Neural crest cell (in vitro differentiated cells): ENCODE measurements at regions not wholly inside any gene's neighbourhood (a gene's known extent, or its start where the extent isn't known, plus 50 kb on each side); places are given as distances from the start of the nearest gene placed in this dataset.
"Not testable (repeated sequence)": the region's sequence is repeated elsewhere in the genome, so short reads cannot be mapped to it uniquely, and the experiment has no call there.

Experiments used
- DNase-seq: peaks from one replicate; pipeline ENCODE4 v3.0.0; 2021; ENCODE audit warnings: low read depth, mixed read lengths, low spot score
- H3K27ac Mint-ChIP-seq: one replicate; pipeline ENCODE4 v1.8.0; 2021; ENCODE audit warnings: mild to moderate bottlenecking, mixed read lengths; ENCODE audit not compliant: unreplicated experiment
- H3K27me3 Mint-ChIP-seq: 2 replicates; pipeline ENCODE4 v1.8.0; 2021; ENCODE audit warnings: low read depth, mild to moderate bottlenecking, mixed read lengths
- H3K36me3 Mint-ChIP-seq: 2 replicates; pipeline ENCODE4 v1.8.0; 2021; ENCODE audit warnings: low read depth, mild to moderate bottlenecking, mixed read lengths
- H3K4me1 Mint-ChIP-seq: 2 replicates; pipeline ENCODE4 v1.8.0; 2021; ENCODE audit warnings: mixed read lengths
- H3K4me3 Mint-ChIP-seq: one replicate; pipeline ENCODE4 v1.8.0; 2021; ENCODE audit warnings: mild to moderate bottlenecking, mixed read lengths
- H3K9me3 Mint-ChIP-seq: 2 replicates; pipeline ENCODE4 v1.8.0; 2021; ENCODE audit warnings: mixed read lengths
- TF ChIP-seq, protein P1 (sequence below): fragments of 200-600 bp; sonication (generic); conservative IDR thresholded peaks from 2 replicates; pipeline ENCODE4 v1.5.0; 2021; ENCODE audit warnings: antibody characterized with exemption, mild to moderate bottlenecking

DNA sequence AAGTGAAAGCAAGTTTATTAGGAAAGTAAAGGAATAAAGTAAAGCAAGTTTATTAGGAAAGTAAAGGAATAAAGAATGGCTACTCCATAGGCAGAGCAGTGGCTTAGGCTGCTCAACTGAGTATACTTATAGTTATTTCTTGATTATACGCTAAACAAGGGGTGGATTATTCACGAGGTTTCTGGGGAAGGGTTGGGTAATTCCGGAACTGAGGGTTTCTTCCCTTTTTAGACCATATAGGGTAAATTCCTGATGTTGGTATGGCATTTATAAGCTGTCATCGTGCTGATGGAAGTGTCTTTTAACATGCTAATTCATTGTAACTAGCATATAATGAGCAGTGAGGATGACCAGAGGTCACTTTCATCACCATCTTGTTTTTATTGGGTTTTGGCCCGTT, 194.3 kb downstream of the DLEU7 start:
- DNase-seq: no peak
- peaks cover 5% of the 10 kb centered on the region for H3K9me3 Mint-ChIP-seq
- TF ChIP-seq, protein P1, sequence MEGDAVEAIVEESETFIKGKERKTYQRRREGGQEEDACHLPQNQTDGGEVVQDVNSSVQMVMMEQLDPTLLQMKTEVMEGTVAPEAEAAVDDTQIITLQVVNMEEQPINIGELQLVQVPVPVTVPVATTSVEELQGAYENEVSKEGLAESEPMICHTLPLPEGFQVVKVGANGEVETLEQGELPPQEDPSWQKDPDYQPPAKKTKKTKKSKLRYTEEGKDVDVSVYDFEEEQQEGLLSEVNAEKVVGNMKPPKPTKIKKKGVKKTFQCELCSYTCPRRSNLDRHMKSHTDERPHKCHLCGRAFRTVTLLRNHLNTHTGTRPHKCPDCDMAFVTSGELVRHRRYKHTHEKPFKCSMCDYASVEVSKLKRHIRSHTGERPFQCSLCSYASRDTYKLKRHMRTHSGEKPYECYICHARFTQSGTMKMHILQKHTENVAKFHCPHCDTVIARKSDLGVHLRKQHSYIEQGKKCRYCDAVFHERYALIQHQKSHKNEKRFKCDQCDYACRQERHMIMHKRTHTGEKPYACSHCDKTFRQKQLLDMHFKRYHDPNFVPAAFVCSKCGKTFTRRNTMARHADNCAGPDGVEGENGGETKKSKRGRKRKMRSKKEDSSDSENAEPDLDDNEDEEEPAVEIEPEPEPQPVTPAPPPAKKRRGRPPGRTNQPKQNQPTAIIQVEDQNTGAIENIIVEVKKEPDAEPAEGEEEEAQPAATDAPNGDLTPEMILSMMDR: no peak
- H3K4me3 Mint-ChIP-seq: no peak overlapping the region
- no peak overlapping the region for H3K27ac Mint-ChIP-seq
- no peaks in the 10 kb centered on the region for H3K27me3 Mint-ChIP-seq
- H3K36me3 Mint-ChIP-seq: no peaks in the 10 kb centered on the region
- peaks cover 25% of the 10 kb centered on the region for H3K4me1 Mint-ChIP-seq

GRCh38 chr13:50650592-50651504, 192.6 kb downstream of the DLEU7 start:
- H3K27ac Mint-ChIP-seq: peak overlapping the region; percentile 78
- no peaks in the 10 kb centered on the region for H3K36me3 Mint-ChIP-seq
- TF ChIP-seq, protein P1: no peak
- H3K4me3 Mint-ChIP-seq: no peak overlapping the region
- H3K27me3 Mint-ChIP-seq: no peaks in the 10 kb centered on the region
- H3K9me3 Mint-ChIP-seq: peaks cover 5% of the 10 kb centered on the region
- no peak for DNase-seq
- peaks cover 25% of the 10 kb centered on the region for H3K4me1 Mint-ChIP-seq

- no peak overlapping the region for H3K4me3 Mint-ChIP-seq
- TF ChIP-seq, protein P1: no peak
- H3K36me3 Mint-ChIP-seq: no peaks in the 10 kb centered on the region
- peaks cover 5% of the 10 kb centered on the region for H3K9me3 Mint-ChIP-seq
- DNase-seq: no peak
- peaks cover 25% of the 10 kb centered on the region for H3K4me1 Mint-ChIP-seq
- H3K27me3 Mint-ChIP-seq: no peaks in the 10 kb centered on the region
- H3K27ac Mint-ChIP-seq: no peak overlapping the region
Observed at GRCh38 chr13:50651922-50652321, 191.6 kb downstream of the DLEU7 start.

- Mint-ChIP-seq H3K9me3 (no peaks in the 10 kb centered on the region), H3K27me3 (no peaks in the 10 kb centered on the region), H3K36me3 (no peaks in the 10 kb centered on the region), H3K27ac (no peak overlapping the region), H3K4me1 (peaks cover 20% of the 10 kb centered on the region), H3K4me3 (no peak overlapping the region)
- no peak for DNase-seq
- TF ChIP-seq, protein P1: no peak
Observed at GRCh38 chr13:50654331-50654730, 189.2 kb downstream of the DLEU7 start.

- not testable (repeated sequence) for H3K4me1 Mint-ChIP-seq, H3K4me3 Mint-ChIP-seq, H3K27me3 Mint-ChIP-seq, DNase-seq, H3K36me3 Mint-ChIP-seq, H3K9me3 Mint-ChIP-seq, H3K27ac Mint-ChIP-seq
Observed at GRCh38 chr13:50661881-50662280, 181.6 kb downstream of the DLEU7 start.

DNA sequence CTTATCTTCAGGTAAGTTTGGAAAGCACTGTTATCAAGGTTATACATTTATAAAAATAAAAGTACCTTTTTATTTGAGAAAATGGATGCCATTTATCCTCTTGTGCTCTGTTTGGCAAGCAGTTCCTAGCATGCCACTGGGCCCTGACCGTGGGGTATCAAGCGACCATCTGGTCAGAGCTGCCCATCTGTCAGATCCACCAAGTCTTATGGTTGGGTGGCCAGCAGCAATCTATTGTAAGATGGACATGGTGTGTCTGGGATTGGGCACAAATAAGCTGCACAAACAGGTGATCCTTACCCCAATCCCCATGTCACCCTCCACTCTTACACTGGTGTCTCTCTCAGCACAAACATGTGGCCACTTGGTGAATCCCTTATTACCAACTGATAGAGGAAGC, 178.5 kb downstream of the DLEU7 start:
- Mint-ChIP-seq H3K4me3 (no peak overlapping the region), H3K36me3 (peaks cover 3% of the 10 kb centered on the region), H3K4me1 (peaks cover 5% of the 10 kb centered on the region), H3K27ac (no peak overlapping the region), H3K9me3 (peaks cover 8% of the 10 kb centered on the region), H3K27me3 (no peaks in the 10 kb centered on the region)
- TF ChIP-seq, protein P1: no peak
- no peak for DNase-seq
